H1 (cell line): ENCODE measurements at regions not wholly inside any gene's neighbourhood (a gene's known extent, or its start where the extent isn't known, plus 50 kb on each side); places are given as distances from the start of the nearest gene placed in this dataset.

Experiments used
- CTBP2 ChIP-seq: IDR thresholded peaks from 2 replicates; pipeline ENCODE4 v1.7.0; 2011; ENCODE audit warnings: borderline replicate concordance, mild to moderate bottlenecking, moderate library complexity, mixed read lengths, low read length; ENCODE audit not compliant: insufficient read depth, insufficient read length

DNA sequence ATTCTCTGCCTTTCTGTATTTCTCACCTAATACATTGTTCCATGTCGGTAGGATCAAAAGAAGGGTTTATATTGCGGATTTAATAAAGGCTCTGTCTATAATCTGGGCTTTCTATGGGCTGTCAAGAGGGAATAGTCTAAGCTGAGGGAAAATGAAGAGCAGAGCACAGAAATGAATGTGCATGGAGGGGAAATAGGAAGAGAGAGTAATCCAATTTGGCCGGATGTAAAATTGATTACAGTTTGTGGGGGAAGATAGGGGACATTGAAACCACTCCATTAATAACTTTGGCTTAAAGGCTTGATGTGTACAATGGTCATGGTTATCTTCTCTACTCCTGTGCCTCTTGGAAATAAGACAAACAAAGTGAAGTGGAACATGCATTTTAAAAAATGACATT, 334.2 kb upstream of the CDH8 start (continued):
- no peak for TF ChIP-seq CTBP2
- TF ChIP-seq, all 59 proteins: peak for 0
